SK-N-SH treated with all-trans-retinoic acid at 6 μM for 48 hours (cell line): ENCODE measurements at regions not wholly inside any gene's neighbourhood (a gene's known extent, or its start where the extent isn't known, plus 50 kb on each side); places are given as distances from the start of the nearest gene placed in this dataset.

Experiments
- ATAC-seq: fragments of 200-7000 bp; cut with Tn5 transposase; 3 replicates; pipeline ENCODE4 v1.9.1; 2020; ENCODE audit warnings: mild to moderate bottlenecking, moderate library complexity
- ARNTL ChIP-seq: fragments of 450-650 bp; formaldehyde crosslinking; IDR thresholded peaks from 2 replicates; pipeline ENCODE4 v1.5.0; 2020; ENCODE audit warnings: low read depth, mild to moderate bottlenecking, moderate library complexity, borderline replicate concordance
- BACH2 ChIP-seq: fragments of 250-450 bp; sonication (Bioruptor Pico); IDR thresholded peaks from 2 replicates; pipeline ENCODE4 v1.9.0; 2021; ENCODE audit warnings: mild to moderate bottlenecking, borderline replicate concordance
- CSDC2 ChIP-seq: fragments of 250-450 bp; sonication (Bioruptor Pico); IDR thresholded peaks from 2 replicates; pipeline ENCODE4 v1.5.0; 2020; ENCODE audit warnings: mild to moderate bottlenecking, moderate library complexity
- CSRNP3 ChIP-seq: fragments of 250-450 bp; sonication (Bioruptor Pico); IDR thresholded peaks from 2 replicates; pipeline ENCODE4 v1.5.1; 2021; ENCODE audit warnings: mild to moderate bottlenecking, moderate library complexity
- ESRRG ChIP-seq: fragments of 250-450 bp; sonication (Bioruptor Pico); IDR thresholded peaks from 2 replicates; pipeline ENCODE4 v1.6.1; 2021; ENCODE audit warnings: mild to moderate bottlenecking
- GLIS3 ChIP-seq: fragments of 250-450 bp; sonication (Bioruptor Pico); IDR thresholded peaks from 2 replicates; pipeline ENCODE4 v1.5.0; 2020; ENCODE audit warnings: mild to moderate bottlenecking, moderate library complexity
- ISL1 ChIP-seq: fragments of 250-450 bp; sonication (Bioruptor Pico); IDR thresholded peaks from 2 replicates; pipeline ENCODE4 v2.1.2; 2022; ENCODE audit warnings: mild to moderate bottlenecking, moderate library complexity
- OSR1 ChIP-seq: fragments of 250-450 bp; sonication (Bioruptor Pico); IDR thresholded peaks from 2 replicates; pipeline ENCODE4 v1.8.0; 2022; ENCODE audit warnings: moderate library complexity, mild to moderate bottlenecking, inconsistent platforms
- PATZ1 ChIP-seq: fragments of 250-450 bp; sonication (Bioruptor Pico); IDR thresholded peaks from 2 replicates; pipeline ENCODE4 v1.8.0; 2020; ENCODE audit warnings: mild to moderate bottlenecking, moderate library complexity, borderline replicate concordance
- POU6F1 ChIP-seq: fragments of 250-450 bp; sonication (Bioruptor Pico); IDR thresholded peaks from 2 replicates; pipeline ENCODE4 v1.8.0; 2021; ENCODE audit warnings: low read depth, mild to moderate bottlenecking, moderate library complexity, borderline replicate concordance
- PPARA ChIP-seq: fragments of 250-450 bp; sonication (Bioruptor Pico); IDR thresholded peaks from 2 replicates; pipeline ENCODE4 v1.5.0; 2020; ENCODE audit warnings: mild to moderate bottlenecking, borderline replicate concordance
- RARB ChIP-seq: fragments of 250-450 bp; sonication (Bioruptor Pico); IDR thresholded peaks from 2 replicates; pipeline ENCODE4 v1.8.0; 2021; ENCODE audit warnings: mild to moderate bottlenecking, moderate library complexity
- SNAI2 ChIP-seq: fragments of 250-450 bp; sonication (Bioruptor Pico); IDR thresholded peaks from 2 replicates; pipeline ENCODE4 v1.5.0; 2020; ENCODE audit warnings: mild to moderate bottlenecking, moderate library complexity
- TOX ChIP-seq: fragments of 250-450 bp; sonication (Bioruptor Pico); IDR thresholded peaks from 2 replicates; pipeline ENCODE4 v1.8.0; 2021; ENCODE audit warnings: mild to moderate bottlenecking, moderate library complexity, borderline replicate concordance
- TSHZ2 ChIP-seq: fragments of 250-450 bp; sonication (Bioruptor Pico); IDR thresholded peaks from 2 replicates; pipeline ENCODE4 v1.5.0; 2020; ENCODE audit warnings: mild to moderate bottlenecking, moderate library complexity
- ZC3H10 ChIP-seq: fragments of 250-450 bp; sonication (Bioruptor Pico); IDR thresholded peaks from 2 replicates; pipeline ENCODE4 v1.5.1; 2021; ENCODE audit warnings: mild to moderate bottlenecking, moderate library complexity
- ZFP3 ChIP-seq: fragments of 250-450 bp; sonication (Bioruptor Pico); IDR thresholded peaks from 2 replicates; pipeline ENCODE4 v1.5.0; 2020; ENCODE audit warnings: mild to moderate bottlenecking, moderate library complexity
- ZFP30 ChIP-seq: fragments of 450-650 bp; formaldehyde crosslinking; IDR thresholded peaks from 2 replicates; pipeline ENCODE4 v1.5.0; 2022; ENCODE audit warnings: mild to moderate bottlenecking, moderate library complexity
- ZNF565 ChIP-seq: fragments of 450-650 bp; formaldehyde crosslinking; conservative IDR thresholded peaks from 2 replicates; pipeline ENCODE4 v1.5.0; 2020; ENCODE audit warnings: low read depth, mild to moderate bottlenecking, moderate library complexity
- ZNF70 ChIP-seq: fragments of 450-650 bp; formaldehyde crosslinking; IDR thresholded peaks from 2 replicates; pipeline ENCODE4 v1.5.0; 2020; ENCODE audit warnings: mild to moderate bottlenecking, moderate library complexity
- ZNF8 ChIP-seq: fragments of 450-650 bp; formaldehyde crosslinking; IDR thresholded peaks from 2 replicates; pipeline ENCODE4 v1.5.0; 2020; ENCODE audit warnings: mild to moderate bottlenecking, moderate library complexity

- TF ChIP-seq CSRNP3 (CRISPR knock-in tag) (no peak), ARNTL (no peak), PATZ1 (CRISPR knock-in tag) (peak; percentile 65; the same call in 1 of the 2 replicates), ZC3H10 (CRISPR knock-in tag) (no peak)
These were observed 87.6 kb downstream of the ADRB2 start (continued) for GRCh38 chr5:148913985-148914431.

- ATAC-seq = no peak
- TF ChIP-seq ZNF565 (CRISPR knock-in tag) = no peak
- TF ChIP-seq TOX (CRISPR knock-in tag) = no peak
- TF ChIP-seq PPARA (CRISPR knock-in tag) = no peak
- no peak for TF ChIP-seq ESRRG
- TF ChIP-seq CSRNP3 (CRISPR knock-in tag) = no peak
- no peak for TF ChIP-seq BACH2 (CRISPR knock-in tag)
- TF ChIP-seq ZFP3 (CRISPR knock-in tag) = no peak
- TF ChIP-seq SNAI2 = no peak
- no peak for TF ChIP-seq ZFP30 (CRISPR knock-in tag)
- no peak for TF ChIP-seq POU6F1 (CRISPR knock-in tag)
- no peak for TF ChIP-seq RARB (CRISPR knock-in tag)
- TF ChIP-seq GLIS3 (CRISPR knock-in tag) = no peak
- no peak for TF ChIP-seq TSHZ2
- no peak for TF ChIP-seq ZNF70 (CRISPR knock-in tag)
- no peak for TF ChIP-seq OSR1 (CRISPR knock-in tag)
- no peak for TF ChIP-seq ISL1 (CRISPR knock-in tag)
- TF ChIP-seq ZNF8 = no peak
- TF ChIP-seq PATZ1 (CRISPR knock-in tag) = no peak
- TF ChIP-seq ARNTL = no peak
- TF ChIP-seq CSDC2 (CRISPR knock-in tag) = no peak
These were observed 88.9 kb downstream of the ADRB2 start for GRCh38 chr5:148915224-148915817.
